HCT116 (cell line): ENCODE measurements at regions not wholly inside any gene's neighbourhood (a gene's known extent, or its start where the extent isn't known, plus 50 kb on each side); places are given as distances from the start of the nearest gene placed in this dataset.

Experiments used
- ATAC-seq: fragments of 200-7000 bp; cut with Tn5 transposase; 2 replicates; pipeline ENCODE4 v1.9.1; 2020; ENCODE audit warnings: mild to moderate bottlenecking, moderate library complexity
- BruUV-seq: library from RNA; stranded (reverse); fragments of 400-500 nt; replicated peaks from 2 replicates; lab custom pipeline; 2021; lab: Mats Ljungman, UMichigan
- CTCF ChIA-PET: fragments of 300-600 bp; sonication (Branson Sonifier 250); formaldehyde crosslinking; loops from one replicate; lab custom pipeline; 2021; ENCODE audit warnings: antibody characterized with exemption; lab: Charles Lee
- POLR2A ChIA-PET: fragments of 300-600, 350-600 bp; sonication (Branson Sonifier 250); formaldehyde crosslinking; loops from one replicate; lab custom pipeline; 2021; ENCODE audit warnings: antibody characterized with exemption; lab: Charles Lee
- RAD21 ChIA-PET, 2 experiments: fragments of 300-600 bp; sonication (Branson Sonifier 250); formaldehyde crosslinking; loops; one replicate each; lab custom pipeline; 2023; ENCODE audit warnings: low total read pairs in 2 of 2; ENCODE audit not compliant: uncharacterized antibody in 2 of 2, unreplicated experiment in 2 of 2, low non-redundant PET in 1 of 2; lab: Charles Lee
- DNase-seq: peaks from one replicate; pipeline ENCODE4 v3.0.0-alpha.2; 2010; ENCODE audit warnings: low read depth, low spot score
- H2AFZ ChIP-seq: fragments of 200-600 bp; shearing (Covaris generic), sonication (generic); 2 replicates; pipeline ENCODE4 v1.6.1; 2017; ENCODE audit warnings: low read depth, mixed run types, mixed read lengths, antibody characterized with exemption, low read length; ENCODE audit not compliant: poor library complexity, severe bottlenecking
- H3K27ac ChIP-seq: 2 replicates; pipeline ENCODE4 v1.5.1; 2012; ENCODE audit warnings: low read depth, low read length
- H3K27me3 ChIP-seq: fragments of 200-600 bp; sonication (generic); 2 replicates; pipeline ENCODE4 v1.6.1; 2016; ENCODE audit warnings: mixed run types, low read length, mixed read lengths; ENCODE audit not compliant: insufficient read depth
- H3K36me3 ChIP-seq, 2 experiments: fragments of 200-500 bp in 1 of 2; fragments of 200-600 bp in 1 of 2; sonication (Bioruptor generic) in 1 of 2; sonication (generic) in 1 of 2; 2 replicates each; pipeline versions ENCODE4 v1.5.1 to v1.6.1; 2014 to 2016; ENCODE audit warnings: low read length in 2 of 2, inconsistent platforms in 1 of 2, mixed read lengths in 1 of 2, mixed run types in 1 of 2; ENCODE audit not compliant: insufficient read depth in 2 of 2, control insufficient read depth in 1 of 2
- H3K4me1 ChIP-seq, 2 experiments: fragments of 200-600 bp in 1 of 2; sonication (generic) in 1 of 2; 2 replicates each; pipeline versions ENCODE4 v1.5.1 to v1.6.1; 2012 to 2017; ENCODE audit warnings: low read length in 2 of 2, inconsistent platforms in 1 of 2, mild to moderate bottlenecking in 1 of 2, mixed read lengths in 1 of 2, mixed run types in 1 of 2, moderate library complexity in 1 of 2; ENCODE audit not compliant: insufficient read depth in 2 of 2, control insufficient read depth in 1 of 2
- H3K4me2 ChIP-seq: fragments of 200-600 bp; sonication (generic); 2 replicates; pipeline ENCODE4 v1.6.1; 2017; ENCODE audit warnings: mixed run types, low read length, mixed read lengths
- H3K4me3 ChIP-seq, 2 experiments: fragments of 200-600 bp in 1 of 2; sonication (generic) in 1 of 2; replicated peaks in 1 of 2; 2 replicates each; pipeline ENCODE4 v1.5.1; 2011 to 2016; ENCODE audit warnings: low read length in 2 of 2, control low read depth in 1 of 2, low read depth in 1 of 2, mild to moderate bottlenecking in 1 of 2, mixed read lengths in 1 of 2, mixed run types in 1 of 2
- H3K79me2 ChIP-seq: fragments of 200-600 bp; sonication (generic); 2 replicates; pipeline ENCODE4 v1.6.1; 2017; ENCODE audit warnings: mild to moderate bottlenecking, mixed run types, low read length, moderate library complexity, mixed read lengths; ENCODE audit not compliant: insufficient read depth
- H3K9ac ChIP-seq: fragments of 200-600 bp; sonication (generic); 2 replicates; pipeline ENCODE4 v1.6.1; 2016; ENCODE audit warnings: low read length, mixed read lengths
- H3K9me2 ChIP-seq: fragments of 200-600 bp; sonication (generic), shearing (Covaris generic); 2 replicates; pipeline ENCODE4 v1.6.1; 2017; ENCODE audit warnings: mixed run types, mild to moderate bottlenecking, moderate library complexity; ENCODE audit not compliant: insufficient read depth
- H3K9me3 ChIP-seq, 2 experiments: fragments of 200-500 bp in 1 of 2; fragments of 200-600 bp in 1 of 2; sonication (Bioruptor generic) in 1 of 2; sonication (generic) in 1 of 2; 2 replicates each; pipeline ENCODE4 v1.6.1; 2014 to 2017; ENCODE audit warnings: low read length in 2 of 2, mixed read lengths in 2 of 2, inconsistent platforms in 1 of 2, low read depth in 1 of 2, mild to moderate bottlenecking in 1 of 2, mixed run types in 1 of 2, moderate library complexity in 1 of 2; ENCODE audit not compliant: control insufficient read depth in 1 of 2, insufficient read depth in 1 of 2
- H4K20me1 ChIP-seq: fragments of 200-600 bp; sonication (generic), shearing (Covaris generic); 2 replicates; pipeline ENCODE4 v1.6.1; 2017; ENCODE audit warnings: mixed run types, mild to moderate bottlenecking, moderate library complexity; ENCODE audit not compliant: insufficient read depth
- CBX3 ChIP-seq: IDR thresholded peaks from 2 replicates; pipeline ENCODE4 v1.6.1; 2012; ENCODE audit warnings: low read depth
- EGR1 ChIP-seq: IDR thresholded peaks from 2 replicates; pipeline ENCODE4 v1.6.1; 2012; ENCODE audit warnings: low read depth
- EZH2 ChIP-seq: fragments of 200-600 bp; sonication (generic); IDR thresholded peaks from 2 replicates; pipeline ENCODE4 v1.6.1; 2017; ENCODE audit warnings: antibody characterized with exemption, mixed run types
- EZH2phosphoT487 ChIP-seq: fragments of 200-600 bp; IDR thresholded peaks from 2 replicates; pipeline ENCODE4 v1.6.1; 2018; ENCODE audit warnings: antibody characterized with exemption, borderline replicate concordance
- FOSL1 ChIP-seq: IDR thresholded peaks from 2 replicates; pipeline ENCODE4 v1.6.1; 2012; ENCODE audit warnings: low read depth
- JUND ChIP-seq: IDR thresholded peaks from 2 replicates; pipeline ENCODE4 v1.6.1; 2012
- POLR2A ChIP-seq: IDR thresholded peaks from 2 replicates; pipeline ENCODE4 v1.7.0; 2011; ENCODE audit warnings: borderline replicate concordance; ENCODE audit not compliant: insufficient read depth, insufficient read length; ENCODE audit errors: extremely low read depth
- POLR2AphosphoS5 ChIP-seq: IDR thresholded peaks from 2 replicates; pipeline ENCODE4 v1.6.1; 2011; ENCODE audit warnings: mild to moderate bottlenecking, low read depth, low read length, moderate library complexity
- RAD21 ChIP-seq: IDR thresholded peaks from 2 replicates; pipeline ENCODE4 v1.6.1; 2012; ENCODE audit warnings: low read depth, mild to moderate bottlenecking
- REST ChIP-seq: IDR thresholded peaks from 2 replicates; pipeline ENCODE4 v1.6.1; 2012; ENCODE audit warnings: low read depth
- SIN3A ChIP-seq: IDR thresholded peaks from 2 replicates; pipeline ENCODE4 v1.6.1; 2012; ENCODE audit warnings: low read depth
- SP1 ChIP-seq: IDR thresholded peaks from 2 replicates; pipeline ENCODE4 v1.6.1; 2012; ENCODE audit warnings: low read depth
- SRF ChIP-seq: IDR thresholded peaks from 2 replicates; pipeline ENCODE4 v1.6.1; 2012; ENCODE audit warnings: low read depth
- TCF7L2 ChIP-seq: IDR thresholded peaks from 2 replicates; pipeline ENCODE4 v1.7.0; 2011; ENCODE audit warnings: borderline replicate concordance, inconsistent platforms; ENCODE audit not compliant: insufficient read depth, insufficient read length; ENCODE audit errors: extremely low read depth
- YY1 ChIP-seq: IDR thresholded peaks from 2 replicates; pipeline ENCODE4 v1.6.1; 2011; ENCODE audit warnings: low read length, low read depth, moderate library complexity, mild to moderate bottlenecking; ENCODE audit not compliant: insufficient replicate concordance; ENCODE audit errors: extremely low read depth
- ZBTB33 ChIP-seq: IDR thresholded peaks from 2 replicates; pipeline ENCODE4 v1.6.1; 2011; ENCODE audit warnings: mild to moderate bottlenecking, low read length, moderate library complexity; ENCODE audit not compliant: insufficient replicate concordance; ENCODE audit errors: extremely low read depth
- ZFX ChIP-seq: fragments of 450-650 bp; IDR thresholded peaks from 2 replicates; pipeline ENCODE4 v1.6.1; 2017
- ZNF274 ChIP-seq: fragments of 200-500 bp; sonication (Bioruptor generic); IDR thresholded peaks from 2 replicates; pipeline ENCODE4 v1.6.1; 2014; ENCODE audit warnings: mild to moderate bottlenecking, low read depth, low read length, inconsistent platforms
- intact Hi-C: fragments of 100-400 bp; cut with micrococcal nuclease; formaldehyde crosslinking; loops from 2 replicates; pipeline ENCODE4 v1.10.0; 2022
- TF ChIP-seq, protein P1 (sequence below): IDR thresholded peaks from 2 replicates; pipeline ENCODE4 v1.6.1; 2012

DNA sequence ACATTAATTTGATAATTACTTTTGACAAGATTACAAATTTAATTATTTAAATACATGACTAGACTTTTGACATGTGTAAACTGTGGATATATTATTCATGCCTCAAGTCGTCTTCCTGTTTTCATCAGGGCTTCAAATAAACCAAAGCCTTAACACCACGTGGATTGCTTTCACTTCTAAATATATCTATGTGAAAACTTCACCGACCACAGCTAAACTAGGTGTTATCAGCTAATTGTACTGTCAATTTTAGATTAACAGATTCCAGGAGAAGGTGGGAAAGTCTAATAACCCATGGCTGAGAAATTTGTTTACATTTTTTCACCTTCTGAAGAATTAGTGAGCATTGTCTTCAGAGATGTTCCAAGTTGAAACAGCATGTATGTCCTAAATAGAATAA is 494.7 kb upstream of the FAM98A start:
- no TSS peak for BruUV-seq
- Histone ChIP-seq H3K9ac (no peak overlapping the region), H3K4me2 (no peak overlapping the region), H3K27me3 (no peaks in the 10 kb centered on the region), H3K4me1 (no peaks in the 10 kb centered on the region), H3K9me2 (no peaks in the 10 kb centered on the region), H3K27ac (no peak overlapping the region), H3K79me2 (no peaks in the 10 kb centered on the region), H3K4me3 (no peak overlapping the region), H4K20me1 (no peaks in the 10 kb centered on the region), H2AFZ (no peak overlapping the region), H3K36me3 (no peaks in the 10 kb centered on the region), H3K9me3 (peaks cover 0 to 3% of the 10 kb centered on the region in 2 experiments; a peak in 1 of 4 replicates)
- RAD21 ChIA-PET: no interaction called here
- CTCF ChIA-PET: no interaction called here
- TF ChIP-seq EZH2: no peak
- TF ChIP-seq CBX3: no peak
- TF ChIP-seq RAD21: no peak
- TF ChIP-seq, protein P1, sequence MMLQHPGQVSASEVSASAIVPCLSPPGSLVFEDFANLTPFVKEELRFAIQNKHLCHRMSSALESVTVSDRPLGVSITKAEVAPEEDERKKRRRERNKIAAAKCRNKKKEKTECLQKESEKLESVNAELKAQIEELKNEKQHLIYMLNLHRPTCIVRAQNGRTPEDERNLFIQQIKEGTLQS: no peak
- no peak for TF ChIP-seq SRF
- TF ChIP-seq ZNF274: no peak
- no peak for TF ChIP-seq SP1
- no peak for TF ChIP-seq TCF7L2
- TF ChIP-seq ZFX: no peak
- no peak for TF ChIP-seq JUND
- no peak for TF ChIP-seq POLR2A
- no peak for TF ChIP-seq FOSL1
- no peak for TF ChIP-seq YY1
- no peak for TF ChIP-seq EGR1
- no peak for TF ChIP-seq SIN3A
- no peak for TF ChIP-seq POLR2AphosphoS5
- no peak for TF ChIP-seq REST
- TF ChIP-seq EZH2phosphoT487: no peak
- no peak for TF ChIP-seq ZBTB33
- POLR2A ChIA-PET: no interaction called here
- intact Hi-C loops: loop anchor here (10.0 kb wide), 1 partner anchor 419 kb away; no protein-coding TSS in a partner anchor
- ATAC-seq (no peak), DNase-seq (no peak)
